ENCODE measurements at regions not wholly inside any gene's neighbourhood (a gene's known extent, or its start where the extent isn't known, plus 50 kb on each side); places are given as distances from the start of the nearest gene placed in this dataset.

- no peaks in the 10 kb centered on the region for H4K20me1 ChIP-seq (ENCODE audit: insufficient read depth, low read length)
- in situ Hi-C loops (cut with MboI; ENCODE audit: low sequenced_read_pairs) (no loop called here), dilution Hi-C loops (cut with HindIII; ENCODE audit: low sequenced_read_pairs, unreplicated experiment) (no loop called here), intact Hi-C loops (cut with micrococcal nuclease) (no loop called here)
- no peak overlapping the region for H4K91ac ChIP-seq (ENCODE audit: insufficient read depth, low read depth, low read length)
- H2BK15ac ChIP-seq (ENCODE audit: low read depth, low read length) = no peak overlapping the region
- no peak overlapping the region for H3K27ac ChIP-seq (ENCODE audit: insufficient read depth, low read length)
- no TSS peak for BruUV-seq (replicated peaks)
- H3K36me3 ChIP-seq (ENCODE audit: control insufficient read depth, insufficient read depth, low read length) = no peaks in the 10 kb centered on the region
- no peak overlapping the region for H2AK9ac ChIP-seq (replicated peaks; ENCODE audit: low read depth, low read length, poor library complexity)
- no peak overlapping the region for H2AK5ac ChIP-seq (ENCODE audit: low read depth, low read length)
- H2AFZ ChIP-seq (replicated peaks; ENCODE audit: low read length, poor library complexity) = no peak overlapping the region
- H3K4ac ChIP-seq (ENCODE audit: low read depth, low read length) = no peak overlapping the region
- no peak overlapping the region for H2BK5ac ChIP-seq (ENCODE audit: low read depth, low read length, poor library complexity, severe bottlenecking)
- no peak overlapping the region for H2BK20ac ChIP-seq (ENCODE audit: low read depth, low read length)
- H3K56ac ChIP-seq (ENCODE audit: extremely low read depth, insufficient read depth, low read length) = no peak overlapping the region
- ChIA-PET CTCF (no interaction called here), POLR2A (ENCODE audit: unreplicated experiment) (no interaction called here)
- H3K27me3 ChIP-seq (ENCODE audit: control insufficient read depth, insufficient read depth, low read length) = no peaks in the 10 kb centered on the region
- WGBS, 2 experiments (ENCODE audit: extremely low coverage in 2 of 2, insufficient read length in 1 of 2) = 64% methylated on average over 6 of the region's 20 CpGs; no CpG with 5 or more reads in 1 of the 2 experiments
- H2BK120ac ChIP-seq (ENCODE audit: low read depth, low read length) = no peak overlapping the region
- H3K18ac ChIP-seq (ENCODE audit: low read depth, low read length) = no peak overlapping the region
- no peak for DNase-seq
- no peak overlapping the region for H3K14ac ChIP-seq (replicated peaks; ENCODE audit: low read depth, low read length)
- H3K9me1 ChIP-seq (ENCODE audit: insufficient read depth, low read length) = no peaks in the 10 kb centered on the region
- ATAC-seq (ENCODE audit: low read depth) = no peak
- H3K4me2 ChIP-seq (ENCODE audit: low read depth, low read length) = no peak overlapping the region
- TF ChIP-seq MXI1 (IDR thresholded peaks at IDR 0.05; ENCODE audit: borderline replicate concordance, low read depth, low read length) (no peak), SMC3 (IDR thresholded peaks at IDR 0.05; ENCODE audit: low read depth, low read length) (no peak), RAD21 (IDR thresholded peaks at IDR 0.05; ENCODE audit: low read length) (no peak), MAFK (IDR thresholded peaks at IDR 0.05; ENCODE audit: low read depth, low read length) (no peak), USF2 (IDR thresholded peaks at IDR 0.05; ENCODE audit: low read depth, low read length) (no peak), RFX5 (IDR thresholded peaks at IDR 0.05; ENCODE audit: low read depth, low read length) (no peak), ELK1 (IDR thresholded peaks at IDR 0.05; ENCODE audit: borderline replicate concordance, low read depth, low read length) (no peak), CEBPB (IDR thresholded peaks at IDR 0.05; ENCODE audit: low read depth, low read length) (no peak), POLR2A (IDR thresholded peaks at IDR 0.05; ENCODE audit: low read depth, low read length) (no peak), BHLHE40 (IDR thresholded peaks at IDR 0.05; ENCODE audit: low read depth, low read length) (no peak), FOS (IDR thresholded peaks at IDR 0.05; ENCODE audit: low read depth, low read length) (no peak), CHD1 (IDR thresholded peaks at IDR 0.05; ENCODE audit: low read depth, low read length) (no peak)
- no peaks in the 10 kb centered on the region for H3K4me1 ChIP-seq (ENCODE audit: control insufficient read depth, insufficient read depth, low read length)
- H3K79me1 ChIP-seq (ENCODE audit: low read depth in 1 of 2, low read length in 2 of 2) = no peaks in the 10 kb centered on the region
- H3K23ac ChIP-seq (ENCODE audit: low read depth, low read length) = no peak overlapping the region
- no peak overlapping the region for H4K8ac ChIP-seq (ENCODE audit: low read depth in 2 of 2, low read length in 2 of 2)
- no peaks in the 10 kb centered on the region for H3K9me3 ChIP-seq (ENCODE audit: control insufficient read depth, insufficient read depth, low read length)
- H4K5ac ChIP-seq (ENCODE audit: low read depth, low read length) = no peak overlapping the region
- no peak overlapping the region for H3K9ac ChIP-seq (ENCODE audit: low read depth, low read length)
- no peak overlapping the region for H3K4me3 ChIP-seq (ENCODE audit: insufficient read depth, low read depth, low read length)
These were observed 119.8 kb downstream of the XRCC2 start for GRCh38 chr7:152556013-152556755.
